Vagina (tissue), 2 donors: ENCODE measurements at regions not wholly inside any gene's neighbourhood (a gene's known extent, or its start where the extent isn't known, plus 50 kb on each side); places are given as distances from the start of the nearest gene placed in this dataset.

Experiments used
- POLR2A ChIP-seq, 2 donors: fragments of 450-650 bp; IDR thresholded peaks; one replicate each; pipeline ENCODE4 v1.6.1; 2017; ENCODE audit warnings: antibody characterized with exemption in 2 of 2, mild to moderate bottlenecking in 2 of 2, moderate library complexity in 2 of 2
- POLR2AphosphoS5 ChIP-seq, 2 donors: sonication (generic); formaldehyde crosslinking; IDR thresholded peaks; one replicate each; pipeline ENCODE4 v1.9.0; 2017; ENCODE audit warnings: antibody characterized with exemption in 2 of 2, mild to moderate bottlenecking in 2 of 2, low read depth in 1 of 2; ENCODE audit not compliant: insufficient read depth in 1 of 2
- TF ChIP-seq, protein P1 (sequence below), 3 experiments: fragments of 450-650 bp in 2 of 3; fragments of 200-600 bp in 1 of 3; sonication (generic) in 1 of 3; IDR thresholded peaks; one replicate each; pipeline ENCODE4 v1.5.1; 2017 to 2019; ENCODE audit warnings: antibody characterized with exemption in 3 of 3, mild to moderate bottlenecking in 2 of 3, moderate library complexity in 2 of 3

DNA sequence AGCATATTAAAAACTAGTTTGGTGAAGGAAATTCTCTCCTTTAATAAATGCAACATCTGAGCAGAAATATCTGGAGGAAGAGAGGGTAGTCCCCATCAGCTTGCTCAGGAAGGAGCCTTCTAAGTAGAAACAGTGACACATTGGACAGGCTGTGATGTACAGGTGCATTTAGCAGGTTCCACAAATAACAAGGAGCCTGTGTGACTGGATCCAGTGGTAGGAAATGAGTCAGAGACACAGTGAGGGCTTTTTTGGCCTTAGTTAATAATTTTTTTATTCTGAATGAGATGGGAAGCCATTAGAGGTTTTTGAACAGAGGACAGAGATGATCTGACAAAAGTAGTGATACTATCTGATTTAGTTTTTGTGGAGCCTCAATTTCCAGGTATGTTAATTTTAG, 738.9 kb upstream of the PTBP2 start:
- TF ChIP-seq, protein P1, sequence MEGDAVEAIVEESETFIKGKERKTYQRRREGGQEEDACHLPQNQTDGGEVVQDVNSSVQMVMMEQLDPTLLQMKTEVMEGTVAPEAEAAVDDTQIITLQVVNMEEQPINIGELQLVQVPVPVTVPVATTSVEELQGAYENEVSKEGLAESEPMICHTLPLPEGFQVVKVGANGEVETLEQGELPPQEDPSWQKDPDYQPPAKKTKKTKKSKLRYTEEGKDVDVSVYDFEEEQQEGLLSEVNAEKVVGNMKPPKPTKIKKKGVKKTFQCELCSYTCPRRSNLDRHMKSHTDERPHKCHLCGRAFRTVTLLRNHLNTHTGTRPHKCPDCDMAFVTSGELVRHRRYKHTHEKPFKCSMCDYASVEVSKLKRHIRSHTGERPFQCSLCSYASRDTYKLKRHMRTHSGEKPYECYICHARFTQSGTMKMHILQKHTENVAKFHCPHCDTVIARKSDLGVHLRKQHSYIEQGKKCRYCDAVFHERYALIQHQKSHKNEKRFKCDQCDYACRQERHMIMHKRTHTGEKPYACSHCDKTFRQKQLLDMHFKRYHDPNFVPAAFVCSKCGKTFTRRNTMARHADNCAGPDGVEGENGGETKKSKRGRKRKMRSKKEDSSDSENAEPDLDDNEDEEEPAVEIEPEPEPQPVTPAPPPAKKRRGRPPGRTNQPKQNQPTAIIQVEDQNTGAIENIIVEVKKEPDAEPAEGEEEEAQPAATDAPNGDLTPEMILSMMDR (IDR thresholded peaks at IDR 0.05): no peak
- TF ChIP-seq POLR2AphosphoS5 (IDR thresholded peaks at IDR 0.05; ENCODE audit: insufficient read depth in 1 of 2, low read depth in 1 of 2) (no peak), POLR2A (IDR thresholded peaks at IDR 0.05) (no peak)
